GM19043 (cell line): ENCODE measurements at regions not wholly inside any gene's neighbourhood (a gene's known extent, or its start where the extent isn't known, plus 50 kb on each side); places are given as distances from the start of the nearest gene placed in this dataset.

ENCODE experiments used
- ATAC-seq: cut with Tn5 transposase; IDR thresholded peaks from one replicate; pipeline ENCODE4 v1.9.1; 2021; ENCODE audit warnings: low read depth; ENCODE audit not compliant: unreplicated experiment

GRCh38 chr14:101704140-101704539 is 57.4 kb upstream of the PPP2R5C start:
- no peak for ATAC-seq

- ATAC-seq, result no peak
Measured at GRCh38 chr14:101705733-101706508, 55.6 kb upstream of the PPP2R5C start.

GRCh38 chr14:101706509-101707067 is 54.9 kb upstream of the PPP2R5C start:
- no peak for ATAC-seq

- ATAC-seq, result no peak
Measured at GRCh38 chr14:101707068-101707842, 54.3 kb upstream of the PPP2R5C start.

GRCh38 chr14:101707863-101708620 is 53.5 kb upstream of the PPP2R5C start:
- ATAC-seq, result no peak

GRCh38 chr14:101708853-101709532 is 52.5 kb upstream of the PPP2R5C start:
- ATAC-seq, result no peak

GRCh38 chr14:101709533-101709881 is 52.0 kb upstream of the PPP2R5C start:
- no peak for ATAC-seq

- no peak for ATAC-seq
Measured at GRCh38 chr14:101709962-101710931, 51.3 kb upstream of the PPP2R5C start.

- no peak for ATAC-seq
Measured at GRCh38 chr14:101711041-101711856, 50.3 kb upstream of the PPP2R5C start.
